Kidney capillary endothelial cell (primary cell): ENCODE measurements at regions not wholly inside any gene's neighbourhood (a gene's known extent, or its start where the extent isn't known, plus 50 kb on each side); places are given as distances from the start of the nearest gene placed in this dataset.
"Not testable (repeated sequence)": the region's sequence is repeated elsewhere in the genome, so short reads cannot be mapped to it uniquely, and the experiment has no call there.

Source experiments
- DNase-seq: peaks from one replicate; pipeline ENCODE4 v3.0.0-alpha.2; 2018; ENCODE audit warnings: low spot score

- no peak for DNase-seq
Measured at GRCh38 chr9:82790875-82791274, 272.1 kb downstream of the RASEF start.

GRCh38 chr9:82791692-82792091 is 271.2 kb downstream of the RASEF start:
- DNase-seq = no peak

- DNase-seq = no peak
Measured at GRCh38 chr9:82797534-82797933, 265.4 kb downstream of the RASEF start.

- DNase-seq = no peak
Measured at GRCh38 chr9:82799286-82799685, 263.7 kb downstream of the RASEF start.

GRCh38 chr9:82805027-82805426 is 257.9 kb downstream of the RASEF start:
- no peak for DNase-seq

- no peak for DNase-seq
Measured at GRCh38 chr9:82808478-82808877, 254.5 kb downstream of the RASEF start.

- DNase-seq = peak; percentile 37
Measured at GRCh38 chr9:82810915-82811314, 252.0 kb downstream of the RASEF start.

GRCh38 chr9:82819260-82819659 is 243.7 kb downstream of the RASEF start:
- no peak for DNase-seq

GRCh38 chr9:82820186-82820585 is 242.8 kb downstream of the RASEF start:
- DNase-seq = no peak

GRCh38 chr9:82829818-82830217 is 233.1 kb downstream of the RASEF start:
- no peak for DNase-seq

- DNase-seq = no peak
Measured at GRCh38 chr9:82865524-82865923, 197.4 kb downstream of the RASEF start.

- DNase-seq = peak; percentile 7
Measured at GRCh38 chr9:82880336-82881050, 182.4 kb downstream of the RASEF start.

GRCh38 chr9:82882138-82882537 is 180.8 kb downstream of the RASEF start:
- peak; percentile 93 for DNase-seq

GRCh38 chr9:82882748-82883147 is 180.2 kb downstream of the RASEF start:
- DNase-seq = peak; percentile 79

- DNase-seq = no peak
Measured at GRCh38 chr9:82883436-82883835, 179.5 kb downstream of the RASEF start.

- not testable (repeated sequence) for DNase-seq
Measured at GRCh38 chr9:82883974-82884373, 179.0 kb downstream of the RASEF start.

GRCh38 chr9:82890401-82890800 is 172.5 kb downstream of the RASEF start:
- DNase-seq = no peak

- no peak for DNase-seq
Measured at GRCh38 chr9:82890865-82891264, 172.1 kb downstream of the RASEF start.

- DNase-seq = peak; percentile 7
Measured at GRCh38 chr9:82891321-82891720, 171.6 kb downstream of the RASEF start.

GRCh38 chr9:82893549-82893948 is 169.4 kb downstream of the RASEF start:
- DNase-seq = no peak

- no peak for DNase-seq
Measured at GRCh38 chr9:82894548-82894947, 168.4 kb downstream of the RASEF start.

- no peak for DNase-seq
Measured at GRCh38 chr9:82894961-82895821, 167.8 kb downstream of the RASEF start.

- no peak for DNase-seq
Measured at GRCh38 chr9:82895822-82896110, 167.2 kb downstream of the RASEF start.

- peak; percentile 4 for DNase-seq
Measured at GRCh38 chr9:82903503-82903902, 159.4 kb downstream of the RASEF start.
